ENCODE measurements at regions not wholly inside any gene's neighbourhood (a gene's known extent, or its start where the extent isn't known, plus 50 kb on each side); places are given as distances from the start of the nearest gene placed in this dataset.

GRCh38 chr2:217040099-217040498, 180.2 kb upstream of the TNP1 start:
- no peak for TF ChIP-seq FOXA1 (IDR thresholded peaks at IDR 0.05)
- no peak for TF ChIP-seq CTBP1 (IDR thresholded peaks at IDR 0.05; ENCODE audit: borderline replicate concordance)
- no peak for TF ChIP-seq FOXK2 (IDR thresholded peaks at IDR 0.05)
- no peak for TF ChIP-seq SP1 (IDR thresholded peaks at IDR 0.05)
- no peak for TF ChIP-seq PKNOX1 (IDR thresholded peaks at IDR 0.05)

All from HEK293T (cell line).